WTC11 (cell line): ENCODE measurements at regions not wholly inside any gene's neighbourhood (a gene's known extent, or its start where the extent isn't known, plus 50 kb on each side); places are given as distances from the start of the nearest gene placed in this dataset.

ENCODE experiments used
- ATAC-seq: fragments of 200-7000 bp; cut with Tn5 transposase; 2 replicates; pipeline ENCODE4 v1.10.0; 2021; ENCODE audit warnings: mild to moderate bottlenecking, moderate library complexity
- CTCF ChIA-PET: fragments of 300-600 bp; sonication (Branson Sonifier 250); formaldehyde crosslinking; loops from one replicate; lab custom pipeline; 2021; ENCODE audit warnings: antibody characterized with exemption; lab: Charles Lee
- POLR2A ChIA-PET: fragments of 350-600 bp; sonication (Branson Sonifier 250); formaldehyde crosslinking; loops from one replicate; lab custom pipeline; 2021; ENCODE audit warnings: antibody characterized with exemption; lab: Charles Lee
- DNase-seq: peaks from one replicate; pipeline ENCODE4 v3.0.0; 2021; ENCODE audit warnings: low spot score
- H3K27ac Mint-ChIP-seq: 2 replicates; pipeline ENCODE4 v1.8.0; 2021; ENCODE audit warnings: mixed read lengths
- H3K27me3 Mint-ChIP-seq: 2 replicates; pipeline ENCODE4 v1.8.0; 2021; ENCODE audit warnings: low read depth, mild to moderate bottlenecking, moderate library complexity, mixed read lengths
- H3K36me3 Mint-ChIP-seq: 2 replicates; pipeline ENCODE4 v1.8.0; 2021; ENCODE audit warnings: mixed read lengths
- H3K4me1 Mint-ChIP-seq: 2 replicates; pipeline ENCODE4 v1.8.0; 2022; ENCODE audit warnings: mixed read lengths
- H3K4me3 Mint-ChIP-seq: 2 replicates; pipeline ENCODE4 v1.8.0; 2021; ENCODE audit warnings: mild to moderate bottlenecking, moderate library complexity, mixed read lengths
- H3K9me3 Mint-ChIP-seq: 2 replicates; pipeline ENCODE4 v1.8.0; 2021; ENCODE audit warnings: mixed read lengths
- E2F1 ChIP-seq: sonication (generic); formaldehyde crosslinking; IDR thresholded peaks from 2 replicates; pipeline ENCODE4 v1.8.0; 2022; ENCODE audit warnings: mild to moderate bottlenecking, missing genetic modification reagents
- ELF4 ChIP-seq: sonication (generic); formaldehyde crosslinking; IDR thresholded peaks from 2 replicates; pipeline ENCODE4 v1.8.1; 2022; ENCODE audit warnings: low read depth, mild to moderate bottlenecking, moderate library complexity, missing genetic modification reagents
- ESRRA ChIP-seq: sonication (generic); formaldehyde crosslinking; IDR thresholded peaks from 2 replicates; pipeline ENCODE4 v1.8.1; 2022; ENCODE audit warnings: mild to moderate bottlenecking, missing genetic modification reagents, borderline replicate concordance
- HMGXB4 ChIP-seq: sonication (generic); formaldehyde crosslinking; IDR thresholded peaks from 2 replicates; pipeline ENCODE4 v1.8.1; 2023; ENCODE audit warnings: mild to moderate bottlenecking, moderate library complexity, missing genetic modification reagents
- MLX ChIP-seq: sonication (generic); formaldehyde crosslinking; IDR thresholded peaks from 2 replicates; pipeline ENCODE4 v1.8.1; 2023; ENCODE audit warnings: mild to moderate bottlenecking, missing genetic modification reagents, moderate library complexity
- PRRX2 ChIP-seq: fragments of 250-450 bp; sonication (Bioruptor Pico); IDR thresholded peaks from 2 replicates; pipeline ENCODE4 v1.8.0; 2021; ENCODE audit warnings: mild to moderate bottlenecking
- SOX15 ChIP-seq: fragments of 250-450 bp; sonication (Bioruptor Pico); IDR thresholded peaks from 2 replicates; pipeline ENCODE4 v1.9.0; 2021; ENCODE audit warnings: mild to moderate bottlenecking
- TEAD1 ChIP-seq: sonication (generic); formaldehyde crosslinking; IDR thresholded peaks from 2 replicates; pipeline ENCODE4 v1.8.0; 2022; ENCODE audit warnings: mild to moderate bottlenecking, missing genetic modification reagents
- TEAD4 ChIP-seq: sonication (generic); formaldehyde crosslinking; IDR thresholded peaks from 2 replicates; pipeline ENCODE4 v1.8.0; 2022; ENCODE audit warnings: mild to moderate bottlenecking, missing genetic modification reagents
- TP53 ChIP-seq: sonication (generic); formaldehyde crosslinking; IDR thresholded peaks from 2 replicates; pipeline ENCODE4 v1.8.1; 2023; ENCODE audit warnings: mild to moderate bottlenecking, missing genetic modification reagents
- ZBTB21 ChIP-seq: sonication (generic); formaldehyde crosslinking; IDR thresholded peaks from 2 replicates; pipeline ENCODE4 v1.8.1; 2023; ENCODE audit warnings: mild to moderate bottlenecking, missing genetic modification reagents, borderline replicate concordance
- ZNF512 ChIP-seq: sonication (generic); formaldehyde crosslinking; IDR thresholded peaks from 2 replicates; pipeline ENCODE4 v1.8.1; 2022; ENCODE audit warnings: missing genetic modification reagents, borderline replicate concordance
- ZNF532 ChIP-seq: fragments of 250-450 bp; sonication (Bioruptor Pico); IDR thresholded peaks from 2 replicates; pipeline ENCODE4 v1.9.0; 2021; ENCODE audit warnings: mild to moderate bottlenecking, borderline replicate concordance

GRCh38 chr7:35581605-35582210, 113.2 kb downstream of the HERPUD2 start:
- CTCF ChIA-PET: no interaction called here
- H3K27ac Mint-ChIP-seq: no peak overlapping the region
- ATAC-seq: no peak

More at GRCh38 chr7:35581605-35582210, 113.2 kb downstream of the HERPUD2 start:
- H3K36me3 Mint-ChIP-seq: no peaks in the 10 kb centered on the region
- H3K4me3 Mint-ChIP-seq: no peak overlapping the region
- no peaks in the 10 kb centered on the region; the same call in 1 of the 2 replicates for H3K27me3 Mint-ChIP-seq
- 0 out of 2 replicates have a peak, but pooled peaks cover 3% of the 10 kb centered on the region for H3K9me3 Mint-ChIP-seq
- DNase-seq: no peak
- no peaks in the 10 kb centered on the region for H3K4me1 Mint-ChIP-seq
- TF ChIP-seq TP53 (CRISPR knock-in tag): no peak
- no peak for TF ChIP-seq PRRX2 (CRISPR knock-in tag)
- TF ChIP-seq E2F1 (CRISPR knock-in tag): no peak
- no peak for TF ChIP-seq ESRRA (CRISPR knock-in tag)
- no peak for TF ChIP-seq ZNF512 (CRISPR knock-in tag)
- no peak for TF ChIP-seq ELF4
- no peak for TF ChIP-seq ZNF532 (CRISPR knock-in tag)
- no peak for TF ChIP-seq MLX (CRISPR knock-in tag)
- no peak for TF ChIP-seq HMGXB4 (CRISPR knock-in tag)
- no peak for TF ChIP-seq TEAD1 (CRISPR knock-in tag)
- no peak for TF ChIP-seq ZBTB21
- no peak for TF ChIP-seq SOX15 (CRISPR knock-in tag)
- TF ChIP-seq TEAD4 (CRISPR knock-in tag): no peak
- POLR2A ChIA-PET: no interaction called here
